ENCODE measurements at regions not wholly inside any gene's neighbourhood (a gene's known extent, or its start where the extent isn't known, plus 50 kb on each side); places are given as distances from the start of the nearest gene placed in this dataset.

DNA sequence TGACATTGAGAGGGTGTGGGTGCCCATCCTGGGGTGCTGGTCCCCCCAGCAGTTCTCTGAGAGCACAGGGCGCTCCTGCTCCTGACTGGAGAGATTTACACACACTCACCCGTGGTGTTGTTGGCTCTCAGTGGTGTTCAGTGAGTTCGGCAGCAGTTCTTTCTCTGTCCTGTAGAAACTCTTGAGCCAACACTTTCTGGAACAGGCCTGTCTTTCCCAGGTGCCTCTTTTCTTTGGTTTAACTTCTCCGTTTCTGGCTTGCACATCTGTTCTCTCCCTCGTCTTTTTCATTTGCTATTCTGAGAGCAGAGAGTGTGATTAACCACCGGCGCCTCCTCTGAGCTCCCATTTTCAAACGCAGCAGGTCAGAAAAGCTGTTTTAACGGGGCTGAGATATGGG is 284.5 kb downstream of the IRX2 start:
- no peak overlapping the region for H3K4me3 Mint-ChIP-seq
- DNase-seq: no peak
- H3K4me1 Mint-ChIP-seq: no peaks in the 10 kb centered on the region
- H3K27ac Mint-ChIP-seq: no peak overlapping the region
- peaks cover 5% of the 10 kb centered on the region for H3K27me3 Mint-ChIP-seq
- H3K9me3 Mint-ChIP-seq: no peaks in the 10 kb centered on the region
- H3K36me3 Mint-ChIP-seq: no peaks in the 10 kb centered on the region

DNA sequence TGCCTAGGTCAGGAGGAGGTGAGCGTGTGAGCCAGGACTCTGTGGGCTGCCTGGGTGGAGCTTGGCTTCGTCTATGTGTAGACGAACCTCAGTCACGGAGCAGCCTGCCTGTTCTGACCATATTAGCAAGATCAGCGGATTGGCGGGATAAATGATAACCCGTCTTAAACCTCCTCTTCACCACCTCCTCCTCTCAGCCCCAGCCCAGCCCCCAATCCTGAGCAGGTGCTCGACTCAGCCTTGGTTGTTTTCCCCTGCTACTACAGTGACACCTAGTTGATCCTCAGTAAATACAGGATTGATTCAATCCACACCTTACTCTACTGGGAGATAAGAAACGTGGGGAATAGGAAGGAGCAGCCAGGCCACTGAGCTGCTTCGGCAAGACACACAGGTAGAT is 286.1 kb downstream of the IRX2 start:
- Mint-ChIP-seq H3K27me3 (peaks cover 5% of the 10 kb centered on the region), H3K4me3 (no peak overlapping the region), H3K4me1 (no peaks in the 10 kb centered on the region), H3K27ac (no peak overlapping the region), H3K36me3 (no peaks in the 10 kb centered on the region), H3K9me3 (no peaks in the 10 kb centered on the region)
- no peak for DNase-seq

DNA sequence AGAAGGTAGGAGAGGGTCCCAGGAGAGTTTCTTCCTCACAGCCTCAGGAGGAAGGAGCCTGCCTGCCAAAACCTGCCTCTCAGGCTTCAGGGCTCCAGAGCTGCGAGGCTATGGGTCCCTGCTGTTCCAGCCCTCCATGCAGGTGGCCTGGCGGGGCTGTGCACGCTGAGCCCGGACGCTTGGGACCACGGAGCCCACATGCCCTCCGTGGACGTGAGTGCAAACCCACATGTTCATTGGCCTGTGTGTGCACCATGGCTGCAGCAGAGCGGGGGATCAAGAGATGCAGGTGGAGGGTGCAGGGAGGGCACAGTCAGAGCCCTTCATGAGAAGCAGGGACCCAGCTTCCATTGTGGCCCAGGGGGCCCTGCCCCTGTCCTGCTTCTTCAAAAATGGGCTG is 287.3 kb downstream of the IRX2 start:
- H3K4me1 Mint-ChIP-seq: no peaks in the 10 kb centered on the region
- no peaks in the 10 kb centered on the region for H3K36me3 Mint-ChIP-seq
- H3K9me3 Mint-ChIP-seq: no peaks in the 10 kb centered on the region
- H3K4me3 Mint-ChIP-seq: no peak overlapping the region
- peaks cover 5% of the 10 kb centered on the region for H3K27me3 Mint-ChIP-seq
- no peak overlapping the region for H3K27ac Mint-ChIP-seq
- no peak for DNase-seq

DNA sequence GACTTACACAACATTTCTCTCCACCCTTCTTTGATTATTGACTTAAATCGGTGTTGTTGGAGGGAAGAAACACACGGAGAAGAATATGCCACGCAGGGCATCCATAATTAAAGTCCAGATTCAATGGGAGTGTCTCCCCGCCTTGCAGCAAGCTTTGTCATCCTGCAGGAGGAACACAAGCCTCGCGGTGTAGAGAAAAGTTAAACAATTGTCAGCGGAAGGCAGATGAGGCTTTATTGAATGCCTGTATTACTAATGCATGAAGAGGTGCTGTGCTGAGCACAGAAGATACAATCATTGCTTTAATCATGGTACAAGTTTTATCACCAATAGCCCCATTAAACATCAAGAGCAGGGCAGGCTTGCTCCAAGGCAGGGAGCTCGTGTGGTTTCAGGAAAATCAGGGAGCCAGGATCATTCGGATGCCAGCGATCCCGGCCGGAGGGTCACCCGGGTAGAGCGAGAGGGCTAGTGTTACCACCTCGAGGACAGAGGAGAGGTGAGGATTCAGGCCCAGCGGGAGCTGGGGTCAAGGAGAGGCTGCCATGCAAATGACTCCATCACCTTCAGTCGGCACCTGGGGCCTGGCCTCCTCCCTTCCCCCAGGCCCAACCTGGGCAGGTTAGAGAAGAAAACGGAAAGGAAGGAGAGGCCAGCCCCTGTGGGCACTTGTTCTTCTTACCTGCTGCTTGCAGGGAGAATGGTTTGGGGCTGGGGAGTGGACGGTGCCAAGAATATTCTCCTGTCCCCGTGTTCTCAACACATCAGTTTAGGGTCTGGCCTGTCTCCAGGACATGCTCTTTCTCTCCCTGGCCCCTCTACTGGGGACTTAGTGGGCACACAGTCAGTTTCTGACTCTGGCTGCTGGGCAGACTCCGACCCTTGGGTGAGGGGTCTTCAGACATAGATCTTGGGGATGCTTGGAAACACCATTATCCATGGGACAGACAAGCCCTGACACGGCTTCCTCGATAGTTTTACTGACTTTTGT is 289.5 kb downstream of the IRX2 start:
- H3K4me3 Mint-ChIP-seq: no peak overlapping the region
- H3K27ac Mint-ChIP-seq: no peak overlapping the region
- H3K36me3 Mint-ChIP-seq: no peaks in the 10 kb centered on the region
- no peak for DNase-seq
- no peaks in the 10 kb centered on the region for H3K4me1 Mint-ChIP-seq
- no peaks in the 10 kb centered on the region for H3K9me3 Mint-ChIP-seq
- H3K27me3 Mint-ChIP-seq: no peaks in the 10 kb centered on the region

DNA sequence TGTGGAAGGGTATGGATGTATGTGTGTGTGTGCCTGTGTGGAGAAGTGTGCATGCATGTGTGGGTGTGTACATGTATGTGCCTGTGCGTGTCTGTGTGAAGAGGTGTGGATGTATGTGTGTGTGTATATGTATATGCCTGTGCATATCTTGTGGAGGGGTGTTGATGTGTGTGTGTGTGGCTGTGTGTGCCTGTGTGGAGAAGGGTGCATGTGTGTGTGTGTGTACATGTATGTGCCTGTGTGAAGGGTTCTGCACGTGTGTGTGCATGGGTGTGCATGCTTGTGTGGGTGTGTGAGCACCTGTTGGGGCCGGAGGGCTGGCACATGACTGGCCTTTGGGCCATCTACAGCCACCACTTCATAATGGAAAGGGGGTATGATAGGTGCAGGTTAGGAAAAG is 291.4 kb downstream of the IRX2 start:
- no peaks in the 10 kb centered on the region for H3K9me3 Mint-ChIP-seq
- H3K4me1 Mint-ChIP-seq: no peaks in the 10 kb centered on the region
- no peaks in the 10 kb centered on the region for H3K36me3 Mint-ChIP-seq
- no peak for DNase-seq
- H3K4me3 Mint-ChIP-seq: no peak overlapping the region
- H3K27me3 Mint-ChIP-seq: no peaks in the 10 kb centered on the region
- H3K27ac Mint-ChIP-seq: no peak overlapping the region

DNA sequence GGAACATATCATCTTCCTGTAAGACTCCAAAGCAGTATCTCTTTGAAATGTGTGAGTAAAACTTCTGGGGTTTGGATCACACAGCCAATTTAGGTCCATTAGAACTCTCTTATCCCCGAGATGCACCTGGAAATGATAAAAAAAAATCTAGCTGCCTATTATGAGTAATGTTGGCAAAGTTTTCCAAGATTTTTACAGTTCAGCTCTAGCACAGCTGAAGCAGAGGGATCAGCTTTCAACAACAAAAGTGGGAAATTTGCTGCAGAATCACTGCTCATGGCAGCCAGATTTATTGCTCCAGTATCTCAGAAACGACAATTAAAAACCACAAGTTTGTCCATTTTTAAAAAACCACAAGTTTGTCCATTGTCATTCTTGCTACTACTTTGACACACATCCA is 292.2 kb downstream of the IRX2 start:
- Mint-ChIP-seq H3K4me1 (no peaks in the 10 kb centered on the region), H3K27me3 (no peaks in the 10 kb centered on the region), H3K27ac (no peak overlapping the region), H3K36me3 (no peaks in the 10 kb centered on the region), H3K9me3 (no peaks in the 10 kb centered on the region), H3K4me3 (no peak overlapping the region)
- DNase-seq: no peak

DNA sequence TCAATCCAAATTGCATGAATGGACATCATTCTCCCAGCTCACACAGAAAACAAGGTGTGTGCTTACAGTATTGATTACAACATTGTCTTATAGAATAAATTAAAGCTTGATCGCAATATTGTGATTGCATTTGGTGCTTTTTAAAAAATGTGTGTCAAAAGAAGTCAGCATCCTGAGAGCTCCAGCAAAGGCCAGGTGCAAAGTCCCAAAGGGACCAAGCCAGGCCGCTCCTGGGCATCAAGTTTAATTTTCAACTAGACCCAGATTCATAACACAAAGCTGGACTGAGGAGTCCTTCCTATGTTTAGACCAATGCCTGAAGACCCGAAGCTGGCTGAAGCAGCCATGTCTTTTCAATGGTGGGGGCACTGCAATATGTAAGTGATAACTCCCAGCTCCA is 295.6 kb downstream of the IRX2 start:
- H3K9me3 Mint-ChIP-seq: no peaks in the 10 kb centered on the region
- DNase-seq: no peak
- H3K36me3 Mint-ChIP-seq: no peaks in the 10 kb centered on the region
- H3K27me3 Mint-ChIP-seq: no peaks in the 10 kb centered on the region
- no peak overlapping the region for H3K4me3 Mint-ChIP-seq
- no peak overlapping the region for H3K27ac Mint-ChIP-seq
- no peaks in the 10 kb centered on the region for H3K4me1 Mint-ChIP-seq

DNA sequence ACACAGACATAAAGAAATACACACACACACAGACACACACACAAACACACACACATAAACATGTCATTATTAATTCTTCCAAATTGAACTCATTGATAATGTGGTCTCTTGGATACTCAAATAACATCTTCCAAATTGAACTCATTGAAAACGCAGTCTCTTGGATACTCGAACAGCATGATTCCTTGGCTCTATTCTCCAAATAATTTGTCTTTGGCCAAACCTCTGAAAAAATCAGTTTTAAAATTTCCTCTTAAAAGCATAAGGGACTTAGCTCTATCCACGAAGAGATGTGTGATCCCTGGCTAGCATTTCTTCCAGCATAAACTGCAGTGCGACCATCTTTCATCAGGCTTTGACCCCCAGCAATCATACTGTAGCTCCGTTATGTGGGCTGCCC is 296.6 kb downstream of the IRX2 start:
- H3K9me3 Mint-ChIP-seq: no peaks in the 10 kb centered on the region
- H3K4me3 Mint-ChIP-seq: no peak overlapping the region
- no peaks in the 10 kb centered on the region for H3K4me1 Mint-ChIP-seq
- DNase-seq: no peak
- H3K36me3 Mint-ChIP-seq: no peaks in the 10 kb centered on the region
- no peak overlapping the region for H3K27ac Mint-ChIP-seq
- H3K27me3 Mint-ChIP-seq: no peaks in the 10 kb centered on the region

DNA sequence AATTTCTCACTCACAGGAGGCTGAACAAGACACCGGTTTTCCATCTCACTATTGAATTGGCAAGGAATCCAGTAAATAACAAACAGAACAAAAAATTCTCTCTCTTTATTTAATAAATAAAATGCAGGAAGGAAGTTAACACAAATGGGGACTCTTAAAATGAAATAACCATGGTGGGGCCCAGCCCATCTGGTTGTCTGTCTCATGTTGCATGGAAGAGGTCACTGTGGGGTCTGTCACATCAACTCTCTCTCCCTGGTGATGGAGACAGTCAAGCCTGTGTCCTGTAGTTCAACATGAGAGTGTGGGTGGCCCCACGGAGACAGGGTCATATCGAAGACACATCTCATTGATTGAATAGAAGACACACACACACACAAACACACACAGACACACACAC is 297.7 kb downstream of the IRX2 start:
- Mint-ChIP-seq H3K9me3 (no peaks in the 10 kb centered on the region), H3K4me3 (no peak overlapping the region), H3K4me1 (no peaks in the 10 kb centered on the region), H3K27ac (no peak overlapping the region), H3K27me3 (no peaks in the 10 kb centered on the region), H3K36me3 (no peaks in the 10 kb centered on the region)
- DNase-seq: no peak

DNA sequence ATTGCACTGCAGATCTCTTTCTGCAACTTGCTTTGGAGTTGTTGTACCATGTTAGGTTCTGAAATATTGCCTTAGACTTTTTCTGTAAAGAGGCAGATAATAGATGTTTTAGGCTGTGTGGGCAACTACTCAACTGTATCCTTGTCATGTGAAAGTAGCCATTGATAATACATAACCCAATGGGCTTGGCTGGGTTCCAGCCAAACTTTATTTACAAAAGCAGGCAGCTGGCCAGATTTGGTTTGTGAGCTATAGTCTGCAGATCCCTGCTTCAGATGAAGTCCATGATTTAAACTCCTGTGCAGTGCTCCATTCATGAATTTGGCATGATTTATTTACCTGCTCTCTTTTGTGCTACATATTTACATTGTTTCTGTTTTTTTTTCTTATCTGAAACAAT is 300.4 kb downstream of the IRX2 start:
- Mint-ChIP-seq H3K4me3 (no peak overlapping the region), H3K36me3 (no peaks in the 10 kb centered on the region), H3K27me3 (no peaks in the 10 kb centered on the region), H3K27ac (no peak overlapping the region), H3K4me1 (no peaks in the 10 kb centered on the region), H3K9me3 (no peaks in the 10 kb centered on the region)
- no peak for DNase-seq

DNA sequence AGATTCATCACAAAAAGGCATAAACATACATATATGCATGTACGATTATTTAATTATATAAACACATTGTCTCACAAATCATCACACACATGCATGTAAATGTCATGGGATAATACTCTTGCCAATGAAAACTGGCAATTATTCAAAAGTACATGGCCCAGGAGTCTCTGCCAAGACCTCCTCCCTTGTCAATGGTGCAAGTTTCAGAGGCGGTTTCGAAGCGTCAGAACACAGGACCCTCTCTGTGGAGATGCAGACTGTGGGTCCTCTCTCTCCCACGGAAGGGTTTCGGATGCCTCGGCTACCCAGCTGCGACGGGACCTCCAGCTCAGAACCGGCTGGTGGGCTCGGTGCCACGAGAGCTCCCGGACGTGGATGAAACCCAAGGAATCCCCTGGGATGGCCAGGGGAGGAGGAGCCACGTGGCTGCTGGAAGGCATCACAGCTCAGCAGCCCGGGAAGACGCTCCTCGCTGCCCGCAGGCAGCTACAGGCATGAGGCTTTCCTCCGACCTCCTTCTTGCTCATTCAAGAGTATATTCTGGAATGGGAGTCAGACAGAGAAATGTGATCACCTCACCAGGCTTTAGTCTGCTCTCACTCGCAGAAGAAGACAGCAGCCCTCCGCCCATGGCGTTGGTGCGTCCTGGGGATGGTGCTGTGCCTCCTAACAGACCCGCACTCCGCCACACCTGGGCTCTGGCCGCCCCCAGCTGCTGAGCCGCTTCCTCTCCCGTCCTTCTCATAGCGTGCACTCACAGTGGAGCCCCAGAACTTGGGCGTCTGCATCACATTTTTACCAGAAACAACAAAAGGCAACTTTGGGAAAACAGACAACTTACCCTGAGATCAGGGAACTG is 308.8 kb downstream of the IRX2 start:
- no peak overlapping the region for H3K27ac Mint-ChIP-seq
- no peaks in the 10 kb centered on the region for H3K27me3 Mint-ChIP-seq
- no peak for DNase-seq
- no peak overlapping the region for H3K4me3 Mint-ChIP-seq
- no peaks in the 10 kb centered on the region for H3K4me1 Mint-ChIP-seq
- no peaks in the 10 kb centered on the region for H3K9me3 Mint-ChIP-seq
- no peaks in the 10 kb centered on the region for H3K36me3 Mint-ChIP-seq

DNA sequence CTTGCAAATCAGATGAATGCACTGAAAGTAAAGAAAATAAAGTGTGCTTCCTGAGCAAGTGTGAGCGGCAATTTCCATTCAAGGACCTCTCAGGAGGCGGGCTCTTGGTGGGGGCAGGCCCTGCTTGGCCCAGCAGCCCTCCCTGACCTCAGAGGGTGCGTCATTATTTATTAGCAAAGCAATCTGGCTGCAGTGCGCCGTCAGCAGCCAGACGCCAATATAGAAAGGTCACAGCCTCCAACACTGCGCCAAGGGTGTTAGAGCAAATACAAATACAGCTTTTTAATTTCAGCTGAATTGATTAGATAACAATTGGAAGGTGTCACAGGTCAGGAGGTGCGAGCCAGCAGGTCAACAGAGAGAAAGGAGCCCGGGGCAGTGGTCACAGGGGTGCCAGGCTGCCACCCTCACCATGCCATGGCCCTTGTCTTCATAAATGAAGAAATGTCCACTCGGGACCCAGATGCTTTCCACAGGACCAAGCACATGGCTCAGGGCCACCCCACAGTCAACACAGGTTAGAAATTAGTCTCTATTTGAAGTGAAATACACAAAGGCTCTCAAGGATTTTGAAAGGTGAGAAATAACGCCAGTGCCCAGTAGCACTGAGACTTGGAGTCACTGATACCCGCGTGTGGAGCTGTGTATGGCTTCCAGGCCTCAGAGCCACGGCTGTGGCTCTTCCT is 309.8 kb downstream of the IRX2 start:
- no peaks in the 10 kb centered on the region for H3K4me1 Mint-ChIP-seq
- H3K9me3 Mint-ChIP-seq: no peaks in the 10 kb centered on the region
- H3K27ac Mint-ChIP-seq: no peak overlapping the region
- no peaks in the 10 kb centered on the region for H3K36me3 Mint-ChIP-seq
- DNase-seq: no peak
- no peak overlapping the region for H3K4me3 Mint-ChIP-seq
- H3K27me3 Mint-ChIP-seq: no peaks in the 10 kb centered on the region

DNA sequence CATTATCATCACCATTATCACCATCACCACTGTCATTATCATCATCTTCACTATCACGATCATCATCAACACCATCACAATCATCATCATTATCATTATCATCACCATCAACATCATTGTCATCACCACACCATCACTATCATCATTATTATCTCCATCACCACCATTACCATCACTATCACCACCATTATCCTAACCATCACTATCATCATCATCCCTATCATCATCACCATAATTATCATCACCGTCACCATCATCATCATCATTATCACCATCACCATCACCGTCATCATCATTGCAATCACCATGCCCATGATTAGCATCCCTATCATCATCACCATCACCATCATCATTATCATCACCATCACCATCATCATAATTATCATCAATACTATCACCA is 311.9 kb downstream of the IRX2 start:
- Mint-ChIP-seq H3K4me1 (no peaks in the 10 kb centered on the region), H3K9me3 (no peaks in the 10 kb centered on the region), H3K27ac (no peak overlapping the region), H3K4me3 (no peak overlapping the region), H3K27me3 (no peaks in the 10 kb centered on the region), H3K36me3 (no peaks in the 10 kb centered on the region)
- no peak for DNase-seq

DNA sequence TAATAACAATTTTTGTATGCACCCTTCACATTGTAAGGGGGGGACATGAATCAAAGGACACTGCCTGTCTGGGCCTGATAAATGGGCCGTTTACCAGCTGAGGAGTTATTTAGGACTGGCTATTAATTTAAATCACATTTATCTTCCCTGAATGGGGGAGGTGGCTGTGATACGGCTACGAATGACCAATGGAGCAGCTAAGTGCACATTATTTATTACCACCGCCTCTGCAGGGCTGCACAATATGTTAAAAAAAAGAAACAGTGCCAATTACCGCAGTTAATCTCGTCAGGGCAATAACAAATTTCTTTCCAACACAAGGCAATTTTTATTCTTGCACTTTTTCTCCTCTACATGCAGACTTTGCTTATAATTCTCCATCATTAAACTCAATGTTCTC is 318.4 kb downstream of the IRX2 start:
- no peaks in the 10 kb centered on the region for H3K27me3 Mint-ChIP-seq
- H3K36me3 Mint-ChIP-seq: no peaks in the 10 kb centered on the region
- no peak overlapping the region for H3K27ac Mint-ChIP-seq
- no peaks in the 10 kb centered on the region for H3K4me1 Mint-ChIP-seq
- no peak overlapping the region for H3K4me3 Mint-ChIP-seq
- no peak for DNase-seq
- H3K9me3 Mint-ChIP-seq: no peaks in the 10 kb centered on the region

Measured in activated naive CD8-positive, alpha-beta T cell treated with anti-CD3 and anti-CD28 coated beads for 36 hours (primary cell).